GM12878 (cell line): ENCODE measurements at regions not wholly inside any gene's neighbourhood (a gene's known extent, or its start where the extent isn't known, plus 50 kb on each side); places are given as distances from the start of the nearest gene placed in this dataset.

Source experiments
- ATAC-seq: fragments of 200-7000 bp; cut with Tn5 transposase; 3 replicates; pipeline ENCODE4 v1.9.1; 2020; ENCODE audit warnings: mild to moderate bottlenecking, moderate library complexity
- BruUV-seq: library from RNA; stranded (reverse); fragments of 400-500 nt; replicated peaks from 2 replicates; lab custom pipeline; 2021; lab: Mats Ljungman, UMichigan
- CTCF ChIA-PET: fragments of 300-600 bp; sonication (Branson Sonifier 250); formaldehyde crosslinking; extraction: SDS; loops from one replicate; lab custom pipeline; 2021; ENCODE audit warnings: inconsistent platforms; lab: Yijun Ruan, JAX
- POLR2A ChIA-PET: fragments of 350-600 bp; formaldehyde crosslinking; extraction: SDS; loops from one replicate; lab custom pipeline; 2021; ENCODE audit warnings: inconsistent platforms; lab: Charles Lee
- RAD21 ChIA-PET: fragments of 300-600 bp; sonication (Branson Sonifier 250); formaldehyde crosslinking; loops from one replicate; lab custom pipeline; 2023; ENCODE audit warnings: antibody characterized with exemption; ENCODE audit not compliant: unreplicated experiment; lab: Charles Lee
- SMC1A ChIA-PET: fragments of 300-600 bp; sonication (Branson Sonifier 250); formaldehyde crosslinking; loops from one replicate; lab custom pipeline; 2023; ENCODE audit not compliant: unreplicated experiment, uncharacterized antibody; lab: Charles Lee
- DNase-seq: peaks from one replicate; pipeline ENCODE4 v3.0.0-alpha.2; 2011; ENCODE audit warnings: low read depth, low spot score
- FAIRE-seq: peaks from 3 replicates; lab custom pipeline; 2011; peaks lifted over from hg19 to GRCh38; lab: Jason Lieb, UNC
- H2AFZ ChIP-seq: 2 replicates; pipeline ENCODE4 v1.6.0; 2011; ENCODE audit warnings: low read depth, low read length, control low read depth; ENCODE audit not compliant: control insufficient read depth
- H3K27ac ChIP-seq: 2 replicates; pipeline ENCODE4 v1.5.1; 2011; ENCODE audit warnings: control low read depth; ENCODE audit not compliant: control insufficient read depth, insufficient read depth
- H3K27me3 ChIP-seq, 2 experiments: replicated peaks in 1 of 2; 2 replicates each; pipeline versions ENCODE4 v1.6.0 to v1.6.1; 2011; ENCODE audit warnings: low read length in 1 of 2; ENCODE audit not compliant: control insufficient read depth in 2 of 2, insufficient read depth in 2 of 2
- H3K36me3 ChIP-seq, 2 experiments: 2 replicates each; pipeline ENCODE4 v1.5.1; 2011; ENCODE audit warnings: low read length in 1 of 2; ENCODE audit not compliant: control insufficient read depth in 2 of 2, insufficient read depth in 2 of 2
- H3K4me1 ChIP-seq: 2 replicates; pipeline ENCODE4 v1.6.1; 2011; ENCODE audit warnings: mild to moderate bottlenecking, low read length, moderate library complexity, mixed read lengths; ENCODE audit not compliant: control insufficient read depth, insufficient read depth
- H3K4me2 ChIP-seq: 2 replicates; pipeline ENCODE4 v1.6.0; 2011; ENCODE audit warnings: control low read depth; ENCODE audit not compliant: control insufficient read depth, insufficient read depth
- H3K4me3 ChIP-seq: fragments of 200-600 bp; sonication (generic); 2 replicates; pipeline ENCODE4 v1.5.1; 2016
- H3K79me2 ChIP-seq: 2 replicates; pipeline ENCODE4 v1.6.0; 2011; ENCODE audit warnings: low read length; ENCODE audit not compliant: control insufficient read depth, insufficient read depth
- H3K9ac ChIP-seq: 2 replicates; pipeline ENCODE4 v1.8.0; 2011; ENCODE audit warnings: low read length, control low read depth, mixed read lengths; ENCODE audit not compliant: control insufficient read depth, insufficient read depth
- H3K9me3 ChIP-seq: replicated peaks from 3 replicates; pipeline ENCODE4 v1.5.1; 2011; ENCODE audit warnings: mild to moderate bottlenecking, low read length; ENCODE audit not compliant: control insufficient read depth, insufficient read depth
- H4K20me1 ChIP-seq: 2 replicates; pipeline ENCODE4 v1.6.0; 2011; ENCODE audit not compliant: control insufficient read depth, insufficient read depth
- CBX3 ChIP-seq: fragments of 200-600 bp; sonication (generic); IDR thresholded peaks from 2 replicates; pipeline ENCODE4 v1.6.1; 2016; ENCODE audit warnings: low read depth, borderline replicate concordance
- E2F4 ChIP-seq: IDR thresholded peaks from 2 replicates; pipeline ENCODE4 v1.6.1; 2012; ENCODE audit warnings: low read depth, low read length, improper control_type of control experiment
- EZH2 ChIP-seq: IDR thresholded peaks from 2 replicates; pipeline ENCODE4 v1.6.1; 2012; ENCODE audit warnings: low read depth, mild to moderate bottlenecking, control low read depth, inconsistent platforms, low read length, borderline replicate concordance; ENCODE audit not compliant: control insufficient read depth
- GABPA ChIP-seq: IDR thresholded peaks from 2 replicates; pipeline ENCODE4 v1.6.1; 2014; ENCODE audit warnings: antibody characterized with exemption, low read depth, mild to moderate bottlenecking, inconsistent platforms
- IKZF1 ChIP-seq: fragments of 450-650 bp; conservative IDR thresholded peaks from 2 replicates; pipeline ENCODE4 v1.6.1; 2017; ENCODE audit warnings: antibody characterized with exemption, mild to moderate bottlenecking
- NFYB ChIP-seq: IDR thresholded peaks from 2 replicates; pipeline ENCODE4 v1.6.1; 2011; ENCODE audit warnings: low read depth, mild to moderate bottlenecking, low read length, improper control_type of control experiment, moderate library complexity; ENCODE audit not compliant: insufficient read depth
- RELB ChIP-seq: fragments of 450-650 bp; IDR thresholded peaks from 2 replicates; pipeline ENCODE4 v1.6.1; 2017; ENCODE audit warnings: low read depth, mild to moderate bottlenecking, moderate library complexity
- SKIL ChIP-seq: fragments of 450-650 bp; IDR thresholded peaks from 2 replicates; pipeline ENCODE4 v1.6.1; 2017; ENCODE audit warnings: mild to moderate bottlenecking, low read depth, inconsistent platforms; ENCODE audit not compliant: poor library complexity, severe bottlenecking
- SMARCA5 ChIP-seq: fragments of 450-650 bp; IDR thresholded peaks from 2 replicates; pipeline ENCODE4 v1.6.1; 2017; ENCODE audit warnings: mild to moderate bottlenecking
- TARDBP ChIP-seq: IDR thresholded peaks from 2 replicates; pipeline ENCODE4 v1.6.1; 2016; ENCODE audit warnings: borderline replicate concordance
- TCF3 ChIP-seq: IDR thresholded peaks from 2 replicates; pipeline ENCODE4 v1.6.1; 2012; ENCODE audit warnings: low read depth, mild to moderate bottlenecking, low read length, borderline replicate concordance; ENCODE audit not compliant: insufficient read depth
- ZNF207 ChIP-seq: fragments of 450-650 bp; IDR thresholded peaks from 2 replicates; pipeline ENCODE4 v1.6.1; 2014; ENCODE audit warnings: antibody characterized with exemption, mild to moderate bottlenecking, borderline replicate concordance
- ZNF217 ChIP-seq: fragments of 450-650 bp; IDR thresholded peaks from 2 replicates; pipeline ENCODE4 v1.6.1; 2017; ENCODE audit warnings: antibody characterized with exemption, mild to moderate bottlenecking
- ZNF274 ChIP-seq: IDR thresholded peaks from one replicate; pipeline ENCODE4 v1.8.0; 2011; ENCODE audit not compliant: insufficient read length, insufficient read depth
- WGBS: methylation state at CpG from one replicate; pipeline ENCODE4 v1.1.6; 2016; ENCODE audit warnings: low lambda C conversion rate; ENCODE audit not compliant: insufficient replicate concordance, insufficient coverage; ENCODE audit errors: missing lambda C conversion rate; 5-methylcytosine and 5-hydroxymethylcytosine counted together
- in situ Hi-C: fragments of 300-500 bp; cut with MboI; formaldehyde crosslinking; loops from 9 replicates; pipeline ENCODE4 v1.14.3; 2018; ENCODE audit warnings: mixed read lengths
- intact Hi-C: fragments of 100-400 bp; cut with micrococcal nuclease; formaldehyde crosslinking; loops from one replicate; pipeline ENCODE4 v1.14.2; 2022; ENCODE audit not compliant: unreplicated experiment

- TF ChIP-seq ZNF217 (no peak), TCF3 (no peak), ZNF274 (no peak), NFYB (no peak), SKIL (no peak), SMARCA5 (no peak), ZNF207 (no peak), TARDBP (no peak), RELB (no peak), CBX3 (no peak), IKZF1 (no peak), E2F4 (no peak), EZH2 (no peak), GABPA (no peak)
- no peaks in the 10 kb centered on the region for H3K79me2 ChIP-seq
- BruUV-seq: no TSS peak
- no peaks in the 10 kb centered on the region for H3K9me3 ChIP-seq
- H3K9ac ChIP-seq: no peak overlapping the region
- POLR2A ChIA-PET: no interaction called here
- H3K27me3 ChIP-seq: no peaks in the 10 kb centered on the region; a peak in 1 of 4 replicates
- FAIRE-seq (no peak), DNase-seq (no peak), ATAC-seq (no peak)
- H3K4me3 ChIP-seq: no peak overlapping the region
- no peaks in the 10 kb centered on the region for H4K20me1 ChIP-seq
- RAD21 ChIA-PET: no interaction called here
- in situ Hi-C loops: no loop called here
- no peaks in the 10 kb centered on the region for H3K36me3 ChIP-seq
- no peak overlapping the region for H2AFZ ChIP-seq
- WGBS: 31% methylated on average over 10 of the region's 10 CpGs
- SMC1A ChIA-PET: no interaction called here
- intact Hi-C loops: no loop called here
- no peak overlapping the region for H3K27ac ChIP-seq
- peaks cover 4% of the 10 kb centered on the region; the same call in 1 of the 2 replicates for H3K4me1 ChIP-seq
- no peak overlapping the region for H3K4me2 ChIP-seq
- CTCF ChIA-PET: no interaction called here
Measured at GRCh38 chr4:3706111-3706511, 60.1 kb upstream of the ADRA2C start.
